GM18507 (cell line): ENCODE measurements at regions not wholly inside any gene's neighbourhood (a gene's known extent, or its start where the extent isn't known, plus 50 kb on each side); places are given as distances from the start of the nearest gene placed in this dataset.
"Not testable (repeated sequence)": the region's sequence is repeated elsewhere in the genome, so short reads cannot be mapped to it uniquely, and the experiment has no call there.

Source experiments
- DNase-seq: peaks from one replicate; pipeline ENCODE4 v3.0.0; 2011; ENCODE audit warnings: low read depth; ENCODE audit not compliant: insufficient read length; ENCODE audit errors: extremely low spot score
- FAIRE-seq: peaks from 2 replicates; lab custom pipeline; 2011; peaks lifted over from hg19 to GRCh38; lab: Jason Lieb, UNC

GRCh38 chr2:238616681-238617080, 190.0 kb downstream of the ASB1 start:
- DNase-seq (no peak), FAIRE-seq (no peak)

DNA sequence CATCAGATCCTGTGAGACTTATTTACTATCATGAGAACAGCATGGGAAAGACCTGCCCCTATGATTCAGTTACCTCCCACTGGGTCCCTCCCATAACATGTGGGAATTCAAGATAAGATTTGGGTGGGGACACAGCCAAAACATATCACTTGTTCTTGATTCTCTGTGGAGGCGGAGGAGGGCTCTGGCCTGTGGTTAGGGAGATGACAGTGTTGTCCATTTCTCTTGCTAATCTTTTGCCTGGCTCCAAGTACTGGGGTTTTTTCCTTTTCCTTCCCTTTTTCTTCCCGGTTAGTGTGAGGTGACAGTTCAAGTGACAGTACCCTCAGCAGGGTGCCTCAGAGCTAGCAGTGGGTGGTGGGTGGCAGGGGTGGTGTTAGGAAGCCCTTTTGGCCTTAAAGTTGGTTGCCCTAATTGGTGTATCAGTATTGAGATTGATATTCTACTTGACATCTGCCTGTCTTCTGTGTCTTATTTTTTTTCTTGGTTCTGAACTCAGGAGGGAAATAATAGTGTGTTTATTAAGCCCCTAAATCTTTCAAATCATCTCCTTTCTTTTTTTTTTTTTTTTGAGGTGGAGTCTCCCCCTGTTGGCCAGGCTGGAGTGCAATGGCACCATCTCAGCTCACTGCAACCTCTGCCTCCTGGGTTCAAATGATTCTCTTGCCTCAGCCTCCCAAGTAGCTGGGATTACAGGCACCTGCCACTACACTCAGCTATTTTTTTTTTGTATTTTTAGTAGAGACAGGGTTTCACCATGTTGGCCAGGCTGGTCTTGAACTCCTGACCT, 192.0 kb downstream of the ASB1 start:
- not testable (repeated sequence) for FAIRE-seq, DNase-seq

GRCh38 chr2:238627899-238628298, 201.2 kb downstream of the ASB1 start:
- FAIRE-seq (no peak), DNase-seq (no peak)

GRCh38 chr2:238629064-238629463, 202.3 kb downstream of the ASB1 start:
- no peak for FAIRE-seq
- no peak for DNase-seq

DNA sequence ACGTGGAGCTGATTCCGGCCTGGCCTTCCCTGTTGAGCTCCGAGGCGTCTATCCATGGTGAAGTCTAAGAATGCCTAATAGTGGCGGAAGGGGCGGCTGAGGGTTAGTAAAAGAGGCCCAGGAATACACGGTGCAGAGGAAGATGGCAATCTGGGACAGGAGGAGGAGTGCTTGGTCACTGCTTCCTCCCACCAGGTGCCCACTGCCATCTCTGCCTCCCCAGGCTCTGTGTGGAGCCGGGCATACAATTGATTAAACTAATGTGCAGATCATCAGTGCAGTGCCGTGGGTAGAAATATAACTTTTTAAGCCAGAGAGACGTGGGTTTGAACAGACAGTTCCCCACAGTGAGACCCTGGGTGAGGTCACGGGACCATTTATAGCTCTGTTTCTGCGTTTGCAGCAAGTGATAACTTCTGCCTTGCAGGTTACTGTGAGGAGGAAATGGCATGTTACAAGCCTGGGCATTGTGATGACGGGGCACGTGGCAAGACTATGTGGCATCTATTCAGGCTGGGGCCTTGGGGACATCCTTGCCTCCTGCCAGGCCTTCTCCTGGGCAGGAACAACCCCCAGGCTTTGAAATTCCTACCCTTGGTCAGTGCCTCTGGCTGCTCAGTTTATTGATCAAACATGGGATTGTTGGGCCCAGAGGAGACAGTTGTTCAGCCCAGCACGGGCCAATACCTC, 204.9 kb downstream of the ASB1 start:
- FAIRE-seq (no peak), DNase-seq (no peak)

- DNase-seq (no peak), FAIRE-seq (no peak)
These were observed 205.7 kb downstream of the ASB1 start for GRCh38 chr2:238632181-238633060.

DNA sequence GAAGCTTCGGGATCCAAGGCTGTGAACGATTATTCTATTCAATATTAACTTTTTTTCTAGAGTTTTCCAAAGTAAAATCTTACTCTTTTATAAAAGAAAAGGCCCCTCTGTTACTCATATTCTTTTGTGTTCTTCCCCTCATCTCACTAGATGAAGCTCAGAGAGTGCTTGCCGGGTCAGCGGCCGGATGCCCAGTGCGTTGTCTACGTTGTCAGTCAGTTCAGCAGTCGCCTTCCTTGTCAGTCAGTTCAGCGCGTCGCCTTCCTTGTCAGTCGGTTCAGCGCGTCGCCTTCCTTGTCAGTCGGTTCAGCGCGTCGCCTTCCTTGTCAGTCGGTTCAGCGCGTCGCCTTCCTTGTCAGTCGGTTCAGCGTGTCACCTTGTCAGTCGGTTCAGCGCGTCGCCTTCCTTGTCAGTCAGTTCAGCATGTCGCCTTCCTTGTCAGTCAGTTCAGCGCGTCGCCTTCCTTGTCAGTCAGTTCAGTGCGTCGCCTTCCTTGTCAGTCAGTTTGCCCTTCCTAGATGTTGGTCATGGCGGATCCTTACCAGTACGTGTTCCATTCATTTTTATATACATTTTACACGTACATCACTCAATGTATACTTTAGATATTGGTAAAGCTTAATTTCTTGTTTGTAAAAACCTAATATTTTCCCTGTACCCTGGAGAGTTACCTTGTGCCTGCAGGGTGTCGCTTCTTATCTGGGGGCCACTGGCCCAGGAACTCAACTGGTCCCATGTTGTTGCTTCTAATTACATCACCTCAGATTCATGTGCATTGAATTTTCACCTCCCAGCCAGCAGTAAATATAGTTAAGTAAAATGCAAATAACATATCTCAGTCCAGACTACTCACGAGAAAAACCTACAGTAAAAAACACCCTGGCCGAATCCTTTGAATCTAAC, 206.9 kb downstream of the ASB1 start:
- DNase-seq = no peak
- FAIRE-seq = no peak

GRCh38 chr2:238634701-238635357, 208.1 kb downstream of the ASB1 start:
- FAIRE-seq (no peak), DNase-seq (no peak)

GRCh38 chr2:238635647-238636051, 208.9 kb downstream of the ASB1 start:
- no peak for FAIRE-seq
- DNase-seq = no peak

DNA sequence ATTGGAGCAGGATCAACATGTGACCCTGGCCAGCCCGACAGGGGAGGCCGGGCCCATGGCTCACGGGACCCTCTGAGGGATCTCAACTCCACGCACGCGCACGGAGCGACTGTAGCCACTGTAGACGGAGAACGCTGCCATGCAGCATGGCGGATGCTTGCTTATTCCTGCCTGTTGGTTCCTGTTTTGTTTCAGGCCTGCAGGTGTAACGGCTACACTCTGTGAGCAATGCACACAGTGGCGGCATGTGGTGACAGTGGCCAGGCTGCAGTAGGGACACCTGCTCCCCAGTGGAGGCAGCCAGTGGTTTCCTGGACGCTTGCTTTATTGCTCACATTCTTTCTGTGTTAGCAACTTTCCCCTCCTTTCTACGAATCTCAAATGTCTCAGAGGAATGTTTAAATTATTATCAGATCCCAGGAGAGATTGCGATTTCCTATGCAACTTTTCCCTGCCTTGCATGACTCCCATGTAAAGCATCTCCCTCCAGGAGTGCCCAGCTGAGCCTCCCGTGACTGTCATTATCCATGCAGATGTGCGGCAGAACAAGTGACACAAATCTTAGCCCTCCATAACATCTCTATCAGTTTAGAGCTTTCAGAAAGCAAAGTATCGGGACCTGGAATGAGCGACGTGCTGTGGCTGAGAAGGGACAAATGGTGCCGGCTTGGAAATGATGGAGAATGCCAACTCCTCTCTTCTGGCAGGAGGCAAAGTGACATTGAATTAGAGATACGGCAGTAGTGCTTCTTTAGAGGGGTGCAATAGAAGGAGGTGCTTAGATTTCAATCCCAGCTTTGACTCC, 209.7 kb downstream of the ASB1 start:
- FAIRE-seq (no peak), DNase-seq (no peak)

- no peak for FAIRE-seq
These were observed 209.5 kb upstream of the TWIST2 start for GRCh38 chr2:238638100-238638981.

GRCh38 chr2:238638982-238639628, 208.8 kb upstream of the TWIST2 start:
- no peak for DNase-seq
- no peak for FAIRE-seq

More at GRCh38 chr2:238638100-238638981, 209.5 kb upstream of the TWIST2 start:
- DNase-seq = no peak

DNA sequence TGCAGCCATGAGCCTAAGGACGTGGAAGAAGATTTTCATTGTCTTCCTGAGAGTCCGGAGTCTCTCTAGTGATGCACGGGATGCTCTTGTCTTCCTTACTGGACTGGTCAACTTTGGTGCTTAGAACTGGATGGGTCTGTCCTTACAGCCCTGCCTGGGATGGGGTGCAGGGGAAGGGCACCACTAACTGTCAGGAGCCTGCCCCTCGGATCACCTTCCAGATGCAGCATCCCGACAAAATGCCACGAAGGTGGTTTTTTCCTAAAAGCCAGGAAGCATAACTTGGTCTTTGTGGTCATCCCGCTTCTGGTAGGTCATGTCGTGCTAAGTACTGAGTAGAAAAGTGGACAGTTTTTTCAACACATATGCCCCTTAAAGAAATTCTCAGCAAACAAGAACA, 207.4 kb upstream of the TWIST2 start:
- FAIRE-seq (no peak), DNase-seq (no peak)

GRCh38 chr2:238642973-238643372, 204.9 kb upstream of the TWIST2 start:
- no peak for FAIRE-seq
- DNase-seq = no peak

DNA sequence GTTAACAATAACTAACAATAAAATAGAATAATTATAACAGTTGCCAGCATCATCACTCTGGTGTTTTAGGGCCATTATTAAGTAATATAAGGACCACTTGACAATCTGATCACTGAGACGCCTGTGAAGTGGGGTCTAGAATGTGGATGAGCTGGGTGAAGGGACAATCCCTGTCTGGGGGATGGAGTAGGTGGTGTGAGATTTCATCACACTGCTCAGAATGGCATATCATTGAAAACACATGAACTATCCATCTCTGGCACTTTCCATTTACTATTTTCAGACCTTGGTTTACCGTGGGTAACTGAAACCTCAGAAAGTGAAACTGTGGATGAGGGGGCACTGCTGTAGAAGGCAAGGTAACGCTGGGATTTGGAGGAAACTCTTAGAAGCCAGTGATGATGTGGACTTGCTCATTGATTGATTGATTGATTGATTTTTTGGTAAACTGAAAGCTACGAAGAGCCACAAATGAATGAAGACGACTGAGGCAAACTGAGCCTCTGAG, 204.4 kb upstream of the TWIST2 start:
- FAIRE-seq (no peak), DNase-seq (no peak)
